ENCODE measurements at regions not wholly inside any gene's neighbourhood (a gene's known extent, or its start where the extent isn't known, plus 50 kb on each side); places are given as distances from the start of the nearest gene placed in this dataset.

- Histone ChIP-seq H2BK5ac (ENCODE audit: low read depth, low read length, poor library complexity, severe bottlenecking) (no peak overlapping the region), H3K23ac (ENCODE audit: low read depth, low read length) (no peak overlapping the region), H3K4me3 (ENCODE audit: insufficient read depth, low read depth, low read length) (no peak overlapping the region), H3K4ac (ENCODE audit: low read depth, low read length) (no peak overlapping the region), H4K8ac (ENCODE audit: low read depth in 2 of 2, low read length in 2 of 2) (no peak overlapping the region), H3K27me3 (ENCODE audit: control insufficient read depth, insufficient read depth, low read length) (no peaks in the 10 kb centered on the region), H4K5ac (ENCODE audit: low read depth, low read length) (no peak overlapping the region), H3K9me3 (ENCODE audit: control insufficient read depth, insufficient read depth, low read length) (no peaks in the 10 kb centered on the region), H2AFZ (replicated peaks; ENCODE audit: low read length, poor library complexity) (no peak overlapping the region), H3K14ac (replicated peaks; ENCODE audit: low read depth, low read length) (no peak overlapping the region), H2BK20ac (ENCODE audit: low read depth, low read length) (no peak overlapping the region), H3K27ac (ENCODE audit: insufficient read depth, low read length) (no peak overlapping the region), H3K18ac (ENCODE audit: low read depth, low read length) (no peak overlapping the region), H3K4me1 (ENCODE audit: control insufficient read depth, insufficient read depth, low read length) (no peaks in the 10 kb centered on the region), H4K91ac (ENCODE audit: insufficient read depth, low read depth, low read length) (no peak overlapping the region), H3K79me1 (ENCODE audit: low read depth in 1 of 2, low read length in 2 of 2) (no peaks in the 10 kb centered on the region), H3K36me3 (ENCODE audit: control insufficient read depth, insufficient read depth, low read length) (no peaks in the 10 kb centered on the region), H3K9ac (ENCODE audit: low read depth, low read length) (no peak overlapping the region), H2BK120ac (ENCODE audit: low read depth, low read length) (no peak overlapping the region), H3K9me1 (ENCODE audit: insufficient read depth, low read length) (no peaks in the 10 kb centered on the region), H2BK15ac (ENCODE audit: low read depth, low read length) (no peak overlapping the region), H3K4me2 (ENCODE audit: low read depth, low read length) (no peak overlapping the region), H2AK5ac (ENCODE audit: low read depth, low read length) (no peak overlapping the region), H3K56ac (ENCODE audit: extremely low read depth, insufficient read depth, low read length) (no peak overlapping the region), H2AK9ac (replicated peaks; ENCODE audit: low read depth, low read length, poor library complexity) (no peak overlapping the region), H4K20me1 (ENCODE audit: insufficient read depth, low read length) (no peaks in the 10 kb centered on the region)
- in situ Hi-C loops (cut with MboI; ENCODE audit: low sequenced_read_pairs) (no loop called here), dilution Hi-C loops (cut with HindIII; ENCODE audit: low sequenced_read_pairs, unreplicated experiment) (no loop called here), intact Hi-C loops (cut with micrococcal nuclease) (no loop called here)
- BruUV-seq (replicated peaks) = no TSS peak
- no CpG with 5 or more reads among the region's 5 CpGs for WGBS, 2 experiments (ENCODE audit: extremely low coverage in 2 of 2, insufficient read length in 1 of 2)
- no peak for ATAC-seq (ENCODE audit: low read depth)
- DNase-seq = peak; percentile 12
- TF ChIP-seq CTCF (conservative IDR thresholded peaks at IDR 0.05; ENCODE audit: low read depth, low read length) (no peak), MAZ (IDR thresholded peaks at IDR 0.05; ENCODE audit: borderline replicate concordance, low read depth, low read length) (no peak), MAFK (IDR thresholded peaks at IDR 0.05; ENCODE audit: low read depth, low read length) (no peak), BHLHE40 (IDR thresholded peaks at IDR 0.05; ENCODE audit: low read depth, low read length) (no peak), ELK1 (IDR thresholded peaks at IDR 0.05; ENCODE audit: borderline replicate concordance, low read depth, low read length) (no peak), CEBPB (IDR thresholded peaks at IDR 0.05; ENCODE audit: low read depth, low read length) (no peak), CHD1 (IDR thresholded peaks at IDR 0.05; ENCODE audit: low read depth, low read length) (no peak), RCOR1 (IDR thresholded peaks at IDR 0.05; ENCODE audit: insufficient replicate concordance, low read length) (no peak), POLR2A (IDR thresholded peaks at IDR 0.05; ENCODE audit: low read depth, low read length) (no peak), FOS (IDR thresholded peaks at IDR 0.05; ENCODE audit: low read depth, low read length) (no peak), USF2 (IDR thresholded peaks at IDR 0.05; ENCODE audit: low read depth, low read length) (no peak), SMC3 (IDR thresholded peaks at IDR 0.05; ENCODE audit: low read depth, low read length) (no peak)
- ChIA-PET POLR2A (ENCODE audit: unreplicated experiment) (no interaction called here), CTCF (interaction anchor here (0.6 kb wide), 1 partner anchor 114 kb away, joined by 3 read pairs; no protein-coding TSS in a partner anchor)
Observed at GRCh38 chr17:70956726-70957125, 787.4 kb downstream of the KCNJ2 start.

All from IMR-90 (cell line).